GM18519 (cell line): ENCODE measurements at regions not wholly inside any gene's neighbourhood (a gene's known extent, or its start where the extent isn't known, plus 50 kb on each side); places are given as distances from the start of the nearest gene placed in this dataset.
A peak's percentile ranks its signal among the peaks of the same experiment; 100 is the strongest.

ENCODE experiments used
- ATAC-seq: cut with Tn5 transposase; IDR thresholded peaks from one replicate; pipeline ENCODE4 v1.9.1; 2021; ENCODE audit warnings: mild to moderate bottlenecking, moderate library complexity; ENCODE audit not compliant: unreplicated experiment, low FRiP score

DNA sequence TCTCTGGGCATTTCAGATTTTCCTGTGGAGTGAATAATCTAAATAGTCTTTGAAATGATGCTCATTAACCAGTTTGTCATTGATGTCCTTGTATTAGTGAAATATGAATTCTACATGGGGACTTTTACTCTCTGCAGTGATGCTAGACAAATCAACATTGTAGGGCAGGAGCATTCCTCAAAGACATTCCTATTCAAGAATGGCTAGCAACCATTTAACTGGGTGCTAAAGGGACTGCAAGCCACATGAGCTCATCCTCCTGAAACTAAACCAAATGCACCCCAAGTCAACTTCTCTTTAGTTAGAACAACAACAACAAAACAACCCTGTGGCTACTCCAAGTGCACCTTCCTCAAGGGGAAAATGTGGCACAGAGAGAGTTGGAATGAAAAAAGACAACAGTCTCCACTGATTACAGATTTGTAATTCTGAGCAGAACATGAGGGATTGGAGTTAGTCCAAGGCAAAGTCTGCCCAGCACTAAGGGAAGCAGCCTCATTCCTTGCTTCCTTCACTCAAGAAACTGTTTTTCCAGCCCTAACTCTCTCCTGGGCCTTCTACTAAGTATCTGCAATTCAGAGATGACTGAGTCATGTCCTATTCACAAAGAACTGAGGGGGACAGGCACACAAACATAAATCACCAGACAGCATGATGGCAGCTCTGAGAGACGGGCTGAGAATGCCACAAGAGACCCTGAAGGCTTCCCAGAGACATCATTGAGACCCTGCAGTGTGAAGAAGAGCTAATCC, 82.0 kb upstream of the WWC1 start:
- ATAC-seq = no peak

DNA sequence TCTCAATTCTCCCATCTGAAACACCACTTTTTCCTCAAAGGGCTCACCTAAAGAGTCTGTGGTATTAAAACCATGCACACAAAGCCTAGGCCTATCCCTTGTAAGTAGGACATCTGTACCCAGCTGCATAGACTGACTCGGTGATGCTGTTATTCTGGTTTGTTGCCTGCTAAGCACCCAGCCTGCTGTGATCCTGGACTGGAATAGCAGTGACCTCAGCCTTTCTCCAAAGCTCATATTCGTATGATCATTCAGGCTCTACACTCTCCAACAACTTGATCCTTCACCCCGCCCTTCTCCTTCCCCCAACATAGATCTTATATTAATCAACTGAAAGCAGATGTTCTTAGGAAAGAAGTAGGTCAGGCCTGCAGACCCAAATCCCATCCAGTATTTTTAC, 81.4 kb upstream of the WWC1 start:
- no peak for ATAC-seq

DNA sequence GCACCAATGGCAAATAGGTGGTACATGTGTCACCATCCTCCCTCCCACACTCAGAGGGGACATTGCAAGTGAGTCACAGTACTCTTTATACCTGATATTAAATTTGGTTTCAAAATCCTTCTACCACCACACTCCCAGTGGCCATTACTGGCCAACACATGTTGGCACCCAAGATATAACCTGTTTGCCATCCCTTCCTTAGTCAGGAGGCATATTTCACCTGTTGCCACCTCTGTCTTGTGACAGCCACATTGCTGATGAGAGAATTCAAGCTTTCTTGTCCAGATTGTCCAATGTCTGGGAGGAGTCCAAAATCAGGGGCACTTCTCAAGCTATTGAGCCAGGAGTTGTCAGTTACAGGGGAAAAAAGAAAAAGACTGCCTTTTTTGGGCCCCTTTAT, 80.2 kb upstream of the WWC1 start:
- ATAC-seq = no peak

DNA sequence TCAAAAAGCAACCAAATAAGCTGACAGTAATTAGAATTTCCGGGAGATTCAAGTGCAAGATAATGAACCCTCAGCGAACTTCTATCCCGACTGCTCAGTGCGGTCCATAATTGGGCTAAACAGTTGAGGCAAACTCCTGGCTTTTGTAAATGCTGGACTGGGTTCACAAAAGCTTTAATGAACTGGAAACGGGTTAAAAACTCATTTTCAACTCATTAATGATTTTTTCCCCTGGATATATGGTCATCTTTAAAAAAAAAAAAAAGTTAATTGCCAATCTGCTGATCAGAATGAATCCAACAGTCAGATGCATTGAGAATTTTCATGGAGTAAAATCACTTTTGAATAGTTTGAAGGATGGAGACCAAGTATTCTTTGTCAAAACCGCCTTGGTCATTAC, 79.5 kb upstream of the WWC1 start:
- no peak for ATAC-seq

DNA sequence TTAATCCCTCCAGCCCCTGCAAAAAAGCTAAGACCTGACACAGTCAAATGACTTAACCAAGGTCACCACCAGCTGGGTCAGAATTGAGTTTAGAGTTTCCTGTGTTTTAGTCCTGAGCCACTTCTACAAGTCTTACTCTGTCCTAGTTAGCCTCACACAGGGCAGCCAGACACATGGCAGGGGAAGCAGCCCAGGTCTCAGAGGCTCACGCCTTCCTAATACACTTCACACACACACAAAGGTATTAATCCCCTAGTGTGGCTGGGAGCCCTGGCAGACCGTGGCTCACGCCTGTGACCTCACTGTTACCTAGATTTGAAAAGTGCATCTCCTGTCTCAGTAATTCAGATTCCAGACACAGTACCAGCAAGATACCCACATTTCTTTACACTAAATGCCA, 77.4 kb upstream of the WWC1 start:
- no peak for ATAC-seq

DNA sequence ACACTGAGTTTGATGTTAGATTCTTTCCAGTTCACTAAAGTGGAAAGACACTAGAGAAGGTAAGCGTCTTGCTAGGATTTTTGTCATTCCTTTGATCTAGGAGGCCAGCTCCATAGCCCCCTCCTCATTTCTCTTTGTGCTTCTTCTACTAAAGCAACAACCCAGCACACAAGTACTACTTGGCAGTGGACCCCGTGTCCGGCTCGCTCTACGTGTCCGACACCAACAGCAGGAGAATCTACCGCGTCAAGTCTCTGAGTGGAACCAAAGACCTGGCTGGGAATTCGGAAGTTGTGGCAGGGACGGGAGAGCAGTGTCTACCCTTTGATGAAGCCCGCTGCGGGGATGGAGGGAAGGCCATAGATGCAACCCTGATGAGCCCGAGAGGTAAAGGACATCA, 76.6 kb upstream of the WWC1 start:
- no peak for ATAC-seq

DNA sequence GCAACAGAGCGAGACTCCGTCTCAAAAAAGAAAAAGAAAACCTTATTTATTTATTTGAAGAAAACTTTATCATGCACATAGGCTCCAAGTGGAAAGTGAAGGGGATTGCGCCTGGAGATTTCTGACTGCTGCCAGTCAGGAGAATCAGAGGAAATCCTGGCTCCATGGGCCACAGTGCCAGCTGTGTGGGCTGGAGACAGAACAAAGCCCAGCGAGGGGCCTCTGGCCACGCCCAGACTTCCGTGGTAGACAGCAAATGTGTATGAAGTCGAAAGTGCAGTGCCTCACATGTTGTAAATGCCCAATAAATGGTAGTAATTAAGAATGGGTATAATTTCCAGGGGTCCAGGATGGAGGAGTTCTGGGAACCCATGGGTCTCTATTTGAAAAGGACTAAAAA, 75.8 kb upstream of the WWC1 start:
- ATAC-seq = no peak

DNA sequence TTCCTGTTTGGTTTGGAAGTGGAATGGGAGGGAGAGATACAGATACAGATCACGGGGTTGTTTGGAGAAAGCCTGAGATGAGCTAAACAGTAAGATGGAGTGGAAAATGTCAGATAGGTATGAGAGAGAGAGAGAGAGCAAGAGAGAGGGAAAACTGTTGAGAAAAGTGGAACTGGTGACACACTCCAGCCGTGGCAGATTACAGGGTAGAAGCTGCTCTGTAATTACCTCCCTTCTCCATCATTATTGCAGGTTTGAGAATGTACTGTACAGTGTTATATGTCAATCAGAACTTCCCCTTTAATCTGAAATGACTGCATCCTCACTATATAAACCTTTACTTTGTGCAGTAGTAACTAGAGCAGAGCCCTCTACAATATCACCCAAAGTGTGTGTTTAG, 74.5 kb upstream of the WWC1 start:
- ATAC-seq = no peak

DNA sequence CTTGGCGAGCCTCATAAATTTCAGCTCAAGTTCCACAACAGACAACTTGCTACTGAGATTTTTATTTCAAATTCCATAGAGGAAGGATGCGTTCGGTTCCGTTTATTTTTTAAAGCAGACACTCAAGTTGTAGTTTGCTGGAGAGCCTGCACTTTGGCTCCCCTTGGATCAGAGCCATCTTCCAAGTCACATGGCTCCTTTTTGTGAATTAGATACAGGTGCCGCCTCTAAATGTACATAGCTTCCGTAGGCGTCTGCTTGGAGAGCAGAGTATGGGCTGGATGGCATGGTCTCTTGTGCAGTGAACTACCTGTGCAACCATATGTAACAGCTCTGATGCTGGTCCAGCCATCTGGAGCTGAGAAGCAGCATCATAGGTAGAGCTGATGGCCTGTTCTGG, 73.9 kb upstream of the WWC1 start:
- no peak for ATAC-seq

DNA sequence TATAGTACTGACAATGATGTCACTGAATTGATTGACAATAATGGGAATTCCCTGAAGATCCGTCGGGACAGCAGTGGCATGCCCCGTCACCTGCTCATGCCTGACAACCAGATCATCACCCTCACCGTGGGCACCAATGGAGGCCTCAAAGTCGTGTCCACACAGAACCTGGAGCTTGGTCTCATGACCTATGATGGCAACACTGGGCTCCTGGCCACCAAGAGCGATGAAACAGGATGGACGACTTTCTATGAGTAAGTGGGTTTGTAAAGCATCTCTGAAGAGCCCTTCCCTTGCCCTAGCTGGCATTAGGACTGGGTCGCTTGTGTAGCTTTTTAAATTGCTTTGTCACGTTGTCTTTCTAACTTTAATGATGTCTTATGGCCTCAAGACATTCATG, 72.7 kb upstream of the WWC1 start:
- no peak for ATAC-seq

DNA sequence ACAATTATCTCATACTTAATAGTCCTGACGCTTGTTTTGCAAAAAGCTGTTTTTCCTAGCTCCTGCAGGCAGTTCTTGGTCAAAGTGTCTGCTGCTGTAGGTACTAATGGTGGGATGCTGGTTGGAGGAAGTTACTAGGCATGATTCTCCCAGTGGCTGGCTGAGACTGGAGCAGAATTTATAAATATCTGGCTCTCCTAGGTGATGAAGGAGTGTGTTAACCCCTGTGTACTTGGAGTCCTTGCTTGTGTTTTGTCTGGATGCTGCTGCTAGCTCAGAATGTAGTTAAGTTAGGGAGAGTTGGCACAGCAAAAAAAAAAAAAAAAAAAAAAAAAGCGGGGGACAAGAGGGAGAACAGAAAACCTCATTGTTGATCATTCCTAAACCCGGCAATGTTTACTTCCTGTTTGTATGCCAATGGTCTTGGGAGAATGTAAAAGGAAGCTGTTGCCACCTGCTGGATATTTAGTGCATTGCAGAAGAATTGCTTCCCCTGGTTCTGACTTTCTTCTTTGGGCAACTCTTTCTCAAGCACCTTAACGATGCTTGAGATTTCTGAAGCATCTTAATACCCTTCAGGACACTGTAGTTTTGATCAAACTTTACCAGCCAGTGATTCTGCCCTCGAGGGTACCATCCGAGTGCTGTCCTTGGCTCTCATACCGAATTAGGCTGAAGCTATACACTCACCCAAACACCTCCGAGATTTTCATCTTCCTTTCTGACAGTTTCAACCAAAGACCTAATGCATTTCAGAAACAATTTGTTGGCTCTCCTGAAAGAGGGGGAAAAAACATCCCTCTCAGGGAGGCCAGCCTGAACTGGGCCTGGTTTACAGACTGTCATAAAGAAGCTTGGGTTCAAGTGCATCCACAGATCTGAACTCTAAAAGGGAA, 71.7 kb upstream of the WWC1 start:
- ATAC-seq = peak; percentile 85

DNA sequence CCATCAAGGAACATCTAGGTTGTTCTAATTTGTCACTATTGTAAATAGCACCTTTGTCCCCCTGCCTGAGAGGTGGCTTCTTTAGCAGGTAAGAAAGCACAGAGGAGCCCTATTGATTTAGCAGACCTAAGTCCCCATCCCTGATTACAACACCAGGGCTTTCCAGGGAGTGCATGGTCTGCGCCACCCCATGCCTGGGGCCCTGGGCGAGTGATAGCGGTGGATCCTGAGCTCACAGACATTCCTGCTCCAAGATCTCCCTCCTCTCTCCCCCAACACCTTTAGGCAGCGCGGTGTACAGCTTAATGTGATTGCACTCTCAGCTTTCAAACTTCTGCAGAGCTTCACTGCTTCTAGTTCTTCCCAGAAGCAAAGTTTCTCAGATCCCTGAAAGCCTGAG, 67.4 kb upstream of the WWC1 start:
- ATAC-seq = no peak

DNA sequence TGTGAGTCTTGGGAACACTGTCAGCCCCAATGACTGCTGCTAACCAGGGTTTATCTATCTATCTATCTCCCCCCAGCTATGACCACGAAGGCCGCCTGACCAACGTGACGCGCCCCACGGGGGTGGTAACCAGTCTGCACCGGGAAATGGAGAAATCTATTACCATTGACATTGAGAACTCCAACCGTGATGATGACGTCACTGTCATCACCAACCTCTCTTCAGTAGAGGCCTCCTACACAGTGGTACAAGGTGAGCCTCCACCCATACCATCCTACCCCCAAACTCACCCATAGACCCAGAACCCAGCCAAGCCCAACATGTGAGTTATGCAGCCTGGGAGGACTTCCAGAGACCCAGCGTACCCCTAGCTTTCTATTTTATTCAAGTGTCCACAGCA, 65.4 kb upstream of the WWC1 start:
- ATAC-seq = no peak

DNA sequence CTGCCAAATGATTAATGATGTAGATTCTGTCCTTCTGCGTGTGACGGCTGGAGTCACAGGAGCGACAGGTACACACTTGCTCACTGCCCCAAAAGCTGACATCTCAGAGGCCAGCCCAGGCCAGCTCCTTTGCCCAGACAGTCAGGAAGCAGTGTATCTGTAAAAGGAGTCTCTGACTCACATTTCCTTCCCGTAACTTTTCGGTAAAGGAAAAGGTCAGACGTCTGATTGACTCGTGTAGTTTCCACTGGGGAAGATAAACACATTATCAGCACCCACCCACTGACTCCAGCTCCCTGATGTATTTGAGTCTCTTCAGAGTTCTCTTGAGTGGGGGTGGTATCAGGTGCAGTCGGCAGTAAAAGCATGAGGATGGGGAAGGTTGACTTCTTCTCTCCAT, 64.4 kb upstream of the WWC1 start:
- ATAC-seq = no peak

DNA sequence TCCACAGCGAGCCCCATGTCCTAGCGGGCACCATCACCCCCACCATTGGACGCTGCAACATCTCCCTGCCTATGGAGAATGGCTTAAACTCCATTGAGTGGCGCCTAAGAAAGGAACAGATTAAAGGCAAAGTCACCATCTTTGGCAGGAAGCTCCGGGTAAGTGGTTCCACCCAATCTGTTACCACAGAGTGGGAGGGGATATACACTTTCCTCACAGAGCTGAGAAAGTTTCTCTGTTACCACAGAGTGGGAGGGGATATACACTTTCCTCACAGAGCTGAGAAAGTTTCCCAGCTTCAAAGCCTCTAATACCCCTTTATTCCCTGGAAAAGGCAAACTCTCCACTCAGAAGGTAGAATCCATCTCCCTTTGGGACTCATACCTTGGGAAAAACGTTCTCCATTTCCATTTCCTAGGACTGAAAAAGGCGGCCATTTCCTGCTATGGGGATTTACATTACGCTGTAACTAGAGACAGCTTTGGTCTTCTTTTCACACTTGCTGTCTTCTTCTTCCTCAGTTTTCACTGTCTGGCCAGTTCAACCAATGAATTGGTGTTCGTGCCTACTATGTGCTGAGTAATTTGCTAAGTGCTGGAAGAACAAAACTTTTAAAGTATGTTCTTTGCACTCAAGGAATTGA, 63.4 kb upstream of the WWC1 start:
- ATAC-seq = peak; percentile 97

DNA sequence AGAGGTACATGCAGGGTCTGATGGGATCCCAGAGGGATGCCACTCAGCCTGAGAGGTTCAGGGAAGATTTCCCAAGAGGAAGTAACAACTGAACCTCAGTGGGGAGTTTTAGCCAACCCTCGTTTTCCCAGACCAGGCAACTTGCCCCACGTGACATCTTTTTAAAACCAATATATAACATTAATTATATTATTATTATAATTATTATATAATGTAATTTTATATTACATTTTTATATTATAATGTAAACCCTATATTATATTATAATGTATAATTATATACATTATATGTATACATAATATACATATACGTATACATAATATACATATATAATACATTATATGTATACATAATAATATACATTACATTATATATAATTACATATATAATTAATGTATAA, 62.8 kb upstream of the WWC1 start:
- no peak for ATAC-seq

DNA sequence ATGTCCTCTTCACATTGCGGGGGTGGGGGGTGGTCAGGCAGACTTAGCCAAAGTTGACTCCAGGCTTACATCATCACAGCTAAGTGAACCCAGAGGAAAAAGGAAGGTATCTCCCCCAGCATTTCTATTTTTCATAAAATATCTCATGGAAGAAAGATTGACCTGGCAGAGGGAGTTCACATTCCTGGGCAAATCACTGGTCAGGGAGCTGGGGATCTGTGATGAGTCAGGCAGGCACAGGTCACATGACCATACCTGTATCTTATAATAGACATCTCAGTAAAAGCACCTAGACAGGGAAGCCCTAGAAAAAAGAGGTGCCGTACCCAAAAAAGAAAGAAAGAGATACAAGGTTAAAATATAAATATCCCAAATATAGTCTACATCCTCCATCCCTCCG, 57.3 kb upstream of the WWC1 start:
- ATAC-seq = no peak

DNA sequence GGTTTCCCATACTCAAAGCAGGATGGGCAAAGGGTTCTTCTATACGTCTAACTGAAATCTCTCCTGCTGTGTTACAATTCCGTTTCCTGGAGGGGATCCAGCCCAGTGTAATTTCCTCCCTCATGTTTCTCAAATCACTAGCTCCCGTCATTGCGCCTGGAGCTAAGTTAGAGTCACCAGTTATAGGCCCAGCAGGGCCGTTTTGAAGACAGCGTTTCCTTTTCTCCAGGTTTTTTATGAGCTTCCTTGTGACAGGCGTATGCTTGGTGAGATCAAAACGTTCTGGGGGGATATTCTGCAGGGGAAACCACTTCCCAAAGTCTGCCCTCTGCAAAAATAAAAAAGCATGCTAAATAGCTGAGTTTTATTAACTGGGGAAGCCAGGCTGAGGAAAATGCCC, 53.0 kb upstream of the WWC1 start:
- no peak for ATAC-seq

DNA sequence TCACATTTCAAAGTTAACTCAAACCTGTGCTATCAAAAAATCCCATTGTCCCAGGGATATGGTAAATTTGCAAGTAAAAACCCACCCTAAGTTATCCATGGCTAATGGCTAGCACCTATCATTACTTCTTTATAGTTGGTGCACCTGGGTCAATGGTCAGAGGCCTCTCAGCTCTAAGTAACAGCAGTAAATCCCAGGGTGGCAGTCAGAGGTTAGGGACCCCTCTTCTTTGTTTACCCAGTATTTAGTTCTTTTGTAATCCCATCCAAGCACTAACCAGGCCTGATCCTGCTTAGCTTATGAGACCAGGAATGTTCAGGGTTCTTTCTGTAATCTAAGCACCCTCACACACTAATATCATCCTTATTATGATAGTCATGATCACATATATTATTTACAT, 52.1 kb upstream of the WWC1 start:
- ATAC-seq = no peak
